IMR-90 (cell line): ENCODE measurements at regions not wholly inside any gene's neighbourhood (a gene's known extent, or its start where the extent isn't known, plus 50 kb on each side); places are given as distances from the start of the nearest gene placed in this dataset.

Experiments
- FOS ChIP-seq: fragments of 150-350 bp; IDR thresholded peaks from 2 replicates; pipeline ENCODE4 v1.6.1; 2016; ENCODE audit warnings: low read depth, low read length
- MAFK ChIP-seq: IDR thresholded peaks from 2 replicates; pipeline ENCODE4 v1.6.1; 2012; ENCODE audit warnings: low read depth, low read length, improper control_type of control experiment
- MAZ ChIP-seq: IDR thresholded peaks from 2 replicates; pipeline ENCODE4 v1.6.1; 2012; ENCODE audit warnings: low read depth, mild to moderate bottlenecking, low read length, improper control_type of control experiment, moderate library complexity, borderline replicate concordance
- POLR2A ChIP-seq: IDR thresholded peaks from 2 replicates; pipeline ENCODE4 v1.6.1; 2012; ENCODE audit warnings: mild to moderate bottlenecking, low read depth, low read length
- SMC3 ChIP-seq: fragments of 150-350 bp; IDR thresholded peaks from 2 replicates; pipeline ENCODE4 v1.6.1; 2016; ENCODE audit warnings: low read depth, mild to moderate bottlenecking, antibody characterized with exemption, low read length, moderate library complexity
- TF ChIP-seq, protein P1 (sequence below): conservative IDR thresholded peaks from 2 replicates; pipeline ENCODE4 v1.5.1; 2012; ENCODE audit warnings: mild to moderate bottlenecking, low read depth, low read length, improper control_type of control experiment
- TF ChIP-seq, protein P2 (sequence below): fragments of 150-350 bp; IDR thresholded peaks from 2 replicates; pipeline ENCODE4 v1.6.1; 2017; ENCODE audit warnings: mild to moderate bottlenecking, antibody characterized with exemption, low read length, low read depth
- TF ChIP-seq, protein P3 (sequence below): fragments of 150-350 bp; IDR thresholded peaks from 2 replicates; pipeline ENCODE4 v1.6.1; 2016; ENCODE audit warnings: low read depth, mild to moderate bottlenecking, low read length, moderate library complexity, borderline replicate concordance

DNA sequence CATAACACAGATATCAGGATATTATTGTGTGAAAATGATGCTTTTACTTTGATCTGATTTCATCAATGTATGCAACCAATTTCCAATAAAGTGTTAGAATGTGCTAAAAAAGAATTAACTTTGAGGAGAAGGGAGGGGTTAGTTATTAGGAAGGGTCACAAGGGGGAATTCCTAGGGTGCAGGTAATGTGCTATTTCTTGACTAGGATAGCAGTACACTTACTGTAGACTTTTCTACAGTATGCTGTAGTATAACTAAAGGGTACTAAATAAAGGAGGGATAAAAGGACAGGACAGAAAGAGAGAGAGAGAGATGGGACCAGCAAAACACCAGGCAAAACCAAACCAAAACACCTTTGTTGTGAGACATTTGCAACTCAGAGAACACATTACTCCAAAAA lies 121.4 kb upstream of the RAP1B start:
- TF ChIP-seq, protein P1, sequence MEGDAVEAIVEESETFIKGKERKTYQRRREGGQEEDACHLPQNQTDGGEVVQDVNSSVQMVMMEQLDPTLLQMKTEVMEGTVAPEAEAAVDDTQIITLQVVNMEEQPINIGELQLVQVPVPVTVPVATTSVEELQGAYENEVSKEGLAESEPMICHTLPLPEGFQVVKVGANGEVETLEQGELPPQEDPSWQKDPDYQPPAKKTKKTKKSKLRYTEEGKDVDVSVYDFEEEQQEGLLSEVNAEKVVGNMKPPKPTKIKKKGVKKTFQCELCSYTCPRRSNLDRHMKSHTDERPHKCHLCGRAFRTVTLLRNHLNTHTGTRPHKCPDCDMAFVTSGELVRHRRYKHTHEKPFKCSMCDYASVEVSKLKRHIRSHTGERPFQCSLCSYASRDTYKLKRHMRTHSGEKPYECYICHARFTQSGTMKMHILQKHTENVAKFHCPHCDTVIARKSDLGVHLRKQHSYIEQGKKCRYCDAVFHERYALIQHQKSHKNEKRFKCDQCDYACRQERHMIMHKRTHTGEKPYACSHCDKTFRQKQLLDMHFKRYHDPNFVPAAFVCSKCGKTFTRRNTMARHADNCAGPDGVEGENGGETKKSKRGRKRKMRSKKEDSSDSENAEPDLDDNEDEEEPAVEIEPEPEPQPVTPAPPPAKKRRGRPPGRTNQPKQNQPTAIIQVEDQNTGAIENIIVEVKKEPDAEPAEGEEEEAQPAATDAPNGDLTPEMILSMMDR = no peak
- TF ChIP-seq, protein P2, sequence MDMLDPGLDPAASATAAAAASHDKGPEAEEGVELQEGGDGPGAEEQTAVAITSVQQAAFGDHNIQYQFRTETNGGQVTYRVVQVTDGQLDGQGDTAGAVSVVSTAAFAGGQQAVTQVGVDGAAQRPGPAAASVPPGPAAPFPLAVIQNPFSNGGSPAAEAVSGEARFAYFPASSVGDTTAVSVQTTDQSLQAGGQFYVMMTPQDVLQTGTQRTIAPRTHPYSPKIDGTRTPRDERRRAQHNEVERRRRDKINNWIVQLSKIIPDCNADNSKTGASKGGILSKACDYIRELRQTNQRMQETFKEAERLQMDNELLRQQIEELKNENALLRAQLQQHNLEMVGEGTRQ = no peak
- TF ChIP-seq POLR2A = no peak
- TF ChIP-seq MAFK = no peak
- TF ChIP-seq MAZ = no peak
- TF ChIP-seq FOS = no peak
- TF ChIP-seq SMC3 = no peak
- TF ChIP-seq, protein P3, sequence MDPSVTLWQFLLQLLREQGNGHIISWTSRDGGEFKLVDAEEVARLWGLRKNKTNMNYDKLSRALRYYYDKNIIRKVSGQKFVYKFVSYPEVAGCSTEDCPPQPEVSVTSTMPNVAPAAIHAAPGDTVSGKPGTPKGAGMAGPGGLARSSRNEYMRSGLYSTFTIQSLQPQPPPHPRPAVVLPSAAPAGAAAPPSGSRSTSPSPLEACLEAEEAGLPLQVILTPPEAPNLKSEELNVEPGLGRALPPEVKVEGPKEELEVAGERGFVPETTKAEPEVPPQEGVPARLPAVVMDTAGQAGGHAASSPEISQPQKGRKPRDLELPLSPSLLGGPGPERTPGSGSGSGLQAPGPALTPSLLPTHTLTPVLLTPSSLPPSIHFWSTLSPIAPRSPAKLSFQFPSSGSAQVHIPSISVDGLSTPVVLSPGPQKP = no peak
